ENCODE measurements at regions not wholly inside any gene's neighbourhood (a gene's known extent, or its start where the extent isn't known, plus 50 kb on each side); places are given as distances from the start of the nearest gene placed in this dataset.

GRCh38 chr10:83164156-83164555 is 975.2 kb upstream of the GHITM start:
- DNase-seq (ENCODE audit: low spot score in 2 of 2): no peak
- intact Hi-C loops (cut with DNase I): no loop called here
- H3K4me3 ChIP-seq: no peak overlapping the region
- H3K9me3 ChIP-seq: no peaks in the 10 kb centered on the region
- no peaks in the 10 kb centered on the region for H3K27me3 ChIP-seq
- no peaks in the 10 kb centered on the region for H3K4me1 ChIP-seq
- no peak overlapping the region for H3K27ac ChIP-seq
- H3K36me3 ChIP-seq: no peaks in the 10 kb centered on the region
- TF ChIP-seq, protein P1, sequence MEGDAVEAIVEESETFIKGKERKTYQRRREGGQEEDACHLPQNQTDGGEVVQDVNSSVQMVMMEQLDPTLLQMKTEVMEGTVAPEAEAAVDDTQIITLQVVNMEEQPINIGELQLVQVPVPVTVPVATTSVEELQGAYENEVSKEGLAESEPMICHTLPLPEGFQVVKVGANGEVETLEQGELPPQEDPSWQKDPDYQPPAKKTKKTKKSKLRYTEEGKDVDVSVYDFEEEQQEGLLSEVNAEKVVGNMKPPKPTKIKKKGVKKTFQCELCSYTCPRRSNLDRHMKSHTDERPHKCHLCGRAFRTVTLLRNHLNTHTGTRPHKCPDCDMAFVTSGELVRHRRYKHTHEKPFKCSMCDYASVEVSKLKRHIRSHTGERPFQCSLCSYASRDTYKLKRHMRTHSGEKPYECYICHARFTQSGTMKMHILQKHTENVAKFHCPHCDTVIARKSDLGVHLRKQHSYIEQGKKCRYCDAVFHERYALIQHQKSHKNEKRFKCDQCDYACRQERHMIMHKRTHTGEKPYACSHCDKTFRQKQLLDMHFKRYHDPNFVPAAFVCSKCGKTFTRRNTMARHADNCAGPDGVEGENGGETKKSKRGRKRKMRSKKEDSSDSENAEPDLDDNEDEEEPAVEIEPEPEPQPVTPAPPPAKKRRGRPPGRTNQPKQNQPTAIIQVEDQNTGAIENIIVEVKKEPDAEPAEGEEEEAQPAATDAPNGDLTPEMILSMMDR (IDR thresholded peaks at IDR 0.05): no peak

DNA sequence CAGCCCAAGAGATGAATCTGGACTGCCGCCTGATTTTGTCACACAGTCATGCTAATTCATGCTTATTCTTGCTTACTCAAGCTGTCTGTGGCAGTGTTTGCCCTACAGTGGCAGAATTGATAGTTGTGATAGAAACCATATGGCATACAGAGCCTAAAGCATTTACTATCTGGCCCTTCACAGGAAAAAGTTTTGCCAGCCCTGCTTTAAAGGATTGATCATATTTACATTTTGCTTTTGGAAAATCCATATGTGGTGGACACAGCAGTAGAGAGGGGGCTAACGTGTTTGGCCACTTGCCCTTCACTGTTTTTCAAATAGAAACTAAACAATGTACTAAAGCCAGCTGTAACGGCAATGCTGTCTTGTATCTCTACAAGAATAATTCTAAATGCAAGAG is 974.0 kb upstream of the GHITM start:
- H3K9me3 ChIP-seq: no peaks in the 10 kb centered on the region
- TF ChIP-seq, protein P1 (IDR thresholded peaks at IDR 0.05): no peak
- no peaks in the 10 kb centered on the region for H3K27me3 ChIP-seq
- intact Hi-C loops (cut with DNase I): no loop called here
- DNase-seq (ENCODE audit: low spot score in 2 of 2): no peak
- no peaks in the 10 kb centered on the region for H3K36me3 ChIP-seq
- no peak overlapping the region for H3K27ac ChIP-seq
- H3K4me1 ChIP-seq: no peaks in the 10 kb centered on the region
- no peak overlapping the region for H3K4me3 ChIP-seq

DNA sequence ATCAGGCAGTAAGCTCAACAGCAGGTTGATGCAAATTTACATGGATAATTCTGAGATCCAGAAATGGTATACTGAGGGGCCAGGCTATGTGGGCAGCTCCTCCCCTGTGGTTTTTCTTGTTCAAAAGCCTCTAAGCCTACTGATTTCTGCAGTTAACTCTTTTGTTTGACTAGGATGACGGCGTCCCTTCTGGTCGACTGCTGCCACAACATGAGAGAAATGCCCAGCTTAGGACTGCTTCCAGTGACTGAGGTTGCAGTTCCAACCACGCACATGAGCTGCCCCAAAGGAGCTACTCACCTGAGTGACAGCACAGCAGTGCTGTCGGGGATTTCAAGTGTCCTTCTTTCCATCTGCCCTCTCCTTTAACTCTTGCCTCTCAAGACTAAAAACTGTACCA is 973.0 kb upstream of the GHITM start:
- intact Hi-C loops (cut with DNase I): no loop called here

GRCh38 chr10:83167081-83167480 is 972.2 kb upstream of the GHITM start:
- no peak for DNase-seq (ENCODE audit: low spot score in 2 of 2)
- intact Hi-C loops (cut with DNase I): no loop called here
- no peak overlapping the region for H3K27ac ChIP-seq
- no peaks in the 10 kb centered on the region for H3K4me1 ChIP-seq
- no peak overlapping the region for H3K4me3 ChIP-seq
- H3K27me3 ChIP-seq: no peaks in the 10 kb centered on the region
- TF ChIP-seq, protein P1 (IDR thresholded peaks at IDR 0.05): no peak
- H3K36me3 ChIP-seq: no peaks in the 10 kb centered on the region
- no peaks in the 10 kb centered on the region for H3K9me3 ChIP-seq

More for the DNA sequence above, 973.0 kb upstream of the GHITM start:
- Histone ChIP-seq H3K27me3 (no peaks in the 10 kb centered on the region), H3K36me3 (no peaks in the 10 kb centered on the region), H3K27ac (no peak overlapping the region), H3K4me3 (no peak overlapping the region), H3K9me3 (no peaks in the 10 kb centered on the region), H3K4me1 (no peaks in the 10 kb centered on the region)
- TF ChIP-seq, protein P1 (IDR thresholded peaks at IDR 0.05): no peak
- no peak for DNase-seq (ENCODE audit: low spot score in 2 of 2)

- no peaks in the 10 kb centered on the region for H3K9me3 ChIP-seq
- TF ChIP-seq, protein P1 (IDR thresholded peaks at IDR 0.05): no peak
- H3K4me1 ChIP-seq: no peaks in the 10 kb centered on the region
- intact Hi-C loops (cut with DNase I): no loop called here
- H3K27ac ChIP-seq: no peak overlapping the region
- no peaks in the 10 kb centered on the region for H3K36me3 ChIP-seq
- DNase-seq (ENCODE audit: low spot score in 2 of 2): no peak
- H3K4me3 ChIP-seq: no peak overlapping the region
- no peaks in the 10 kb centered on the region for H3K27me3 ChIP-seq
Measured at GRCh38 chr10:83176901-83177300, 962.4 kb upstream of the GHITM start.

GRCh38 chr10:83178526-83178925 is 960.8 kb upstream of the GHITM start:
- DNase-seq (ENCODE audit: low spot score in 2 of 2): no peak
- Histone ChIP-seq H3K27ac (no peak overlapping the region), H3K4me1 (no peaks in the 10 kb centered on the region), H3K4me3 (no peak overlapping the region), H3K9me3 (no peaks in the 10 kb centered on the region), H3K27me3 (no peaks in the 10 kb centered on the region), H3K36me3 (no peaks in the 10 kb centered on the region)
- TF ChIP-seq, protein P1 (IDR thresholded peaks at IDR 0.05): no peak
- intact Hi-C loops (cut with DNase I): no loop called here

All from ascending aorta (tissue), 2 donors.